Kidney epithelial cell (primary cell): ENCODE measurements at regions not wholly inside any gene's neighbourhood (a gene's known extent, or its start where the extent isn't known, plus 50 kb on each side); places are given as distances from the start of the nearest gene placed in this dataset.

ENCODE experiments used
- DNase-seq: peaks from one replicate; pipeline ENCODE4 v3.0.0-alpha.2; 2010; ENCODE audit warnings: low read depth
- H3K27me3 ChIP-seq: 2 replicates; pipeline ENCODE4 v1.6.0; 2011; ENCODE audit warnings: low read length; ENCODE audit not compliant: control insufficient read depth, insufficient read depth
- H3K36me3 ChIP-seq: 2 replicates; pipeline ENCODE4 v1.5.1; 2011; ENCODE audit warnings: low read length; ENCODE audit not compliant: control insufficient read depth, insufficient read depth
- H3K4me3 ChIP-seq: 2 replicates; pipeline ENCODE4 v1.5.1; 2011; ENCODE audit warnings: low read depth, mild to moderate bottlenecking, control low read depth, low read length
- TF ChIP-seq, protein P1 (sequence below): IDR thresholded peaks from 2 replicates; pipeline ENCODE4 v1.5.1; 2011; ENCODE audit warnings: mild to moderate bottlenecking, moderate library complexity, low read length, control low read depth, inconsistent platforms; ENCODE audit not compliant: insufficient read depth, poor library complexity, severe bottlenecking

DNA sequence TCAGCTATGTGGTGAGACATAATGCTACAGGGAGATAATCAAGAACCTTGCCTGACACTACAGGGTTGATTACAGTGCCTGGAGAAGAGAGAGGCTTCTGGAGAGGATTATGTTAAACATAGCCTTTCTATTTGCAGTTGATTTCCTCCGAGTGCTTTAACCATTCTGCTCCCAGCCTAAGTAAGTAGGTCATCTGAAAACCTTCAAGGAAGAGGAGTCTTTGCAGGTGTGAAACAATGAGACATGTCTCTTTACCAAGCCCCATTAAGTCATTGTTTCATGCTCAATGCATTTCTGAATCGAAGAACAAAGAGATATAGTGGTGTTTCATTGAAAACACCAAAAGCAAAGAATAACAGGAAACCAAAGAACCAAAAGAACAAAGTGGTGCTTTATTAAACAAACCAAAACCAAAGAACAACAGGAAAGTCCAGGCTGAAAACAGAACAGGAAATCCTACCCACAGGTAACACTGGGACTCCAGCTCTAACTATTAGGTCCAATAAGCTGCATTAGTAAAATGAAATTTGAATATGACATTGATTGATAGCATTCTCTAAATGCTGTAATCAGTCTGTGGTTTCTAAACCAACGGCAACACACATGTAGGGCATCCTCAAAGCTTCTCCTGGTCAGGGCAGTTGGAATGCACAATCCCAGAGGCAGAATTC is 113.3 kb upstream of the SPATA31D4 start:
- H3K27me3 ChIP-seq, result no peaks in the 10 kb centered on the region
- H3K36me3 ChIP-seq, result no peaks in the 10 kb centered on the region
- H3K4me3 ChIP-seq, result no peak overlapping the region
- no peak for DNase-seq
- TF ChIP-seq, protein P1, sequence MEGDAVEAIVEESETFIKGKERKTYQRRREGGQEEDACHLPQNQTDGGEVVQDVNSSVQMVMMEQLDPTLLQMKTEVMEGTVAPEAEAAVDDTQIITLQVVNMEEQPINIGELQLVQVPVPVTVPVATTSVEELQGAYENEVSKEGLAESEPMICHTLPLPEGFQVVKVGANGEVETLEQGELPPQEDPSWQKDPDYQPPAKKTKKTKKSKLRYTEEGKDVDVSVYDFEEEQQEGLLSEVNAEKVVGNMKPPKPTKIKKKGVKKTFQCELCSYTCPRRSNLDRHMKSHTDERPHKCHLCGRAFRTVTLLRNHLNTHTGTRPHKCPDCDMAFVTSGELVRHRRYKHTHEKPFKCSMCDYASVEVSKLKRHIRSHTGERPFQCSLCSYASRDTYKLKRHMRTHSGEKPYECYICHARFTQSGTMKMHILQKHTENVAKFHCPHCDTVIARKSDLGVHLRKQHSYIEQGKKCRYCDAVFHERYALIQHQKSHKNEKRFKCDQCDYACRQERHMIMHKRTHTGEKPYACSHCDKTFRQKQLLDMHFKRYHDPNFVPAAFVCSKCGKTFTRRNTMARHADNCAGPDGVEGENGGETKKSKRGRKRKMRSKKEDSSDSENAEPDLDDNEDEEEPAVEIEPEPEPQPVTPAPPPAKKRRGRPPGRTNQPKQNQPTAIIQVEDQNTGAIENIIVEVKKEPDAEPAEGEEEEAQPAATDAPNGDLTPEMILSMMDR, result no peak

DNA sequence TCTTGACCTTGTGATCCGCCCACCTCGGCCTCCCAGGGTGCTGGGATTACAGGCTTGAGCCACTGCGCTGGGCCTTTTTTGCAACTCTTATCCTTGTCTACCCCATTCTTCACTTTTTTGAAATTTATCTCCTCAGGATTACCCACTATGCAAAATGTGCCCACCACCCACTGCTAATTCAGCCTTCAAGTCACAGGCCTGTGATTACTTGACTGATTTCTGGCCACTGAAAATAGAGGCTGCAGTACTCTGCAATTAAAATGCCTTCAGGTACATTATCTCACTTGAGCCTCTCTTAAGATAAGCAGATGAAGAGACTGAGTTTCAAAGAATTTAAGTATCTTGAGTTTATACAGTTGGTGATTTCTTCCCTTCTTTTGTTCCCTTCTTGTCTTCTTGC is 112.4 kb upstream of the SPATA31D4 start:
- H3K36me3 ChIP-seq, result no peaks in the 10 kb centered on the region
- no peaks in the 10 kb centered on the region for H3K27me3 ChIP-seq
- no peak overlapping the region for H3K4me3 ChIP-seq
- DNase-seq, result no peak
- TF ChIP-seq, protein P1, result no peak

DNA sequence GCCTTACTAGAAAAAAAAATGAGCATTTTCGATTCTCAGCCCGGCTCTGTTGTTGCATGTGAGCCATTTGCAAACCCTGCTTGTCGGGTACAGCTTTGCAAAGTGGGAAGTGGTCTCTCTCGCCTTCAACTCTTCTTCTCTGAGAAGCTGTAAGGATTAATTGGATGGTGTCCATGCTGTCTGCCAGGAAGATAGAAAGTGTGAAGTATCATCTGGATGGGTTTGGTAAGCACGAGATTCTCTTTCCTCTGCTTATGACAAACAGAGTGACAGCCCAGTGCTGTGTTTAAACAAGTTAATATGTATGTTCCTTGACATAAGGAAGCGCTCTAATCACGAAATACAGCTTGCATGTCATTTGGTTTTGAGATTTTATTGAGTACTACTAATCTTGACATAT is 109.1 kb upstream of the SPATA31D4 start:
- TF ChIP-seq, protein P1, result no peak

DNA sequence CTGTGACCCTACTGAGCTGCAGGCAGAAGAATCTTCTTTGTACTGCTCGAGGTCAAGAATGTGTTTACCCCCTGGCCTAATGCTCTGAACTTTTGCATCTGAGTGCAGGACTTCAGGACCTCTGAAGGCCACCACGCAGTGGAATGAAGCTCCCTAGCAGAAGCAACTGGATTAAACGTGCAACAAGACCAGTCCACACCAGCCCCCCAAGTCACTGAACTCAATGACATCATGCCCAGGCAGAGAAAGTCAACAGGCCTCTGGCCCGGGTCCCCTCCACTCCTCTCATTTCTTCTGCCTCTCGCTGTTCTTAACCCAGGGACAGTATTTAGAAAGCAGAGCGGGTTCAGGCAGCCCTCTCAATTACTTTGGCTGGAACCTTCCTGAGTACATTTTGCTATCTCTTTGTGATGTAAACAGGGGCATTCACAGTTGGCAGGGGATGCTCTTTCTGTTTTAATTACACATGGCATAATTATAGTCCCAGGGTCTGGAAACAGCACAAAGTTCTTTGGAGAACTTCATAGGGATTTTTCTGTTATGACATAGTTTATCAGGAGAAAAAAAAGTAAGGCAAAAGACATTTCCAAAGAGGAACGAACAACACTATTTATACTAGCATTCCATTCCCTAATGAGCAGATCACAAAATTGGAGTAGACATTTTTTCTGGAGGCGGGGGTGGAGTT is 108.2 kb upstream of the SPATA31D4 start:
- Histone ChIP-seq H3K4me3 (no peak overlapping the region), H3K27me3 (no peaks in the 10 kb centered on the region), H3K36me3 (no peaks in the 10 kb centered on the region)
- no peak for DNase-seq
- TF ChIP-seq, protein P1, result no peak

More for the DNA sequence above, 109.1 kb upstream of the SPATA31D4 start:
- Histone ChIP-seq H3K4me3 (no peak overlapping the region), H3K36me3 (no peaks in the 10 kb centered on the region), H3K27me3 (no peaks in the 10 kb centered on the region)
- DNase-seq, result no peak

DNA sequence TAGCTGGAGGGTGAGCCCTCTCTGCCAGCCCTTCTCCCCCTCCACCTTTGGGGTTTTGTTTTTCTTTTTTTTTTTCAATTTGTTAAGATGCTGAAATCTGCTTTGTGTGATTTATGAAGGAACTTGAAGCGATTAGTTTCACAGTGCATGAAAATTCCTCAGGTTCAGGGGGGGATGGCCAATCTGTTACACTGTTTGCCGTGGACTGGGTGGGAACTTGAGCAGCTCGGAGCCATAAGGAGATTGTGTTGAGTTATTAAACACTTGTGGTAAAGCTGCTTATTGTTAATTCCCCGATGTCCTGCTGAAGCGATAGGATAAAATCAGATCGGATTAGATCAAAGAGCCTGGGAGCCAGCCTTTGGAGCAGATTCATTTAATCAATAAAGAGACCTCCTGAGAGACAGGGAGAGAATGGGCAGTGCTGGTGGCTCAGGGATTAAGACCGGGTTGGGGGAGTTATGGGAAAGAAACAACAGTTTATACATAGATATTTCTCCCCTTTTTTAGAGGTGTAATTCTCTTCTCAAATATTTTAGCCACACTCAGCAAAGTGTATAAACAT is 105.8 kb upstream of the SPATA31D4 start:
- Histone ChIP-seq H3K36me3 (no peaks in the 10 kb centered on the region), H3K27me3 (no peaks in the 10 kb centered on the region), H3K4me3 (no peak overlapping the region)
- DNase-seq, result no peak
- TF ChIP-seq, protein P1, result no peak
